ENCODE measurements at regions not wholly inside any gene's neighbourhood (a gene's known extent, or its start where the extent isn't known, plus 50 kb on each side); places are given as distances from the start of the nearest gene placed in this dataset.

DNA sequence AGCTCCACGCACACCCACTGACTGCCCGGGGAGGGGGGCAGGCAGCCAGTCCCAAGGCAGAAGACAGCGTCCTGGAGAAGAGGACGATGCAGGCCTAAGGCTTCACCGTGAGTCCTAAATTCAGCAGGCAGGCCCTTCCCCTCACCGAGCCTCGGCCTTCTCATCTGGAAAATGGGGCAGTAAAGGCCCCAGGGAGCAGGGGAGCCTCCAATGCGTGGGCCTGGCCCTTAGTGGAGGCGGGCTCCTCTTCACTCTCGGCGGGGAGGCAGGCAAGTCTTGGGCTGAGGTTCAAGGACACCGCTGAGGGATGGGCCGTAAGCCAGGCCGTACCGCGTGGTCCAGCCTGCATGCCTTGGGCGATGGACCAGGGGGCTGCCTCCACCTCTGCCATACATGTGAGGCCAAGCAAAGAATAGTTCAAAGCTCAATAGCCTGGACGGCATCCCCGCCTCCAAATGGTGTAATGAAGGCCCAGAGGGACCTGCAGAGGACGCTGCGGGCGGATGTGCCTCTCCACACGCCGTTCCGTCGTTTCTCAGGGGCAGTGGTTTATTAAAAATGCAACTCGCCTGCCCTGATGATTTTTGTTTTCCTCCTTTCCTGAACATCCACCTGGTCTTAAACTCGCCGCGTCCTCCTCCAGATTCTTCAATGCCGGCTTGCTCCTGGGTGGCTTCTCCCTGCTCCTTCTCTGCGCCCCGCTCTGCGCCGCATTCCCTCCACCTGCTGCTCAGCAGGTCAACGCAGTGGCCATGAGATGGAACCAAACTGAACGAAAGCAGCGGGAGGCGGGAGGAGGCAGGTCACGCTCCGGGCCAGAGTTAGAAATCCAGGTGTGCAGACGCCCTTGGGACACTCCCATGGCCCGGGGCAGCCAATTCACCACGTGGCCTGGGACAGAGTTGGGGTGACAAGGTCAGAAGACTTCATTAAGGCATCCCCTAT, 627.8 kb downstream of the TBC1D22A start:
- TF ChIP-seq POLR2A (IDR thresholded peaks at IDR 0.05; ENCODE audit: low read depth, low read length) (no peak), SPI1 (IDR thresholded peaks at IDR 0.05; ENCODE audit: low read depth, low read length) (no peak), TAF1 (IDR thresholded peaks at IDR 0.05; ENCODE audit: low read depth, low read length) (no peak), POLR2AphosphoS5 (IDR thresholded peaks at IDR 0.05; ENCODE audit: low read depth, low read length) (no peak), PAX5 (IDR thresholded peaks at IDR 0.05; ENCODE audit: insufficient read depth, low read length, severe bottlenecking) (no peak)

Measured in GM12891 (cell line).